DMS153 treated with DMSO at 0.1 percent for 48 hours (cell line): ENCODE measurements at regions not wholly inside any gene's neighbourhood (a gene's known extent, or its start where the extent isn't known, plus 50 kb on each side); places are given as distances from the start of the nearest gene placed in this dataset.
"Not testable (repeated sequence)": the region's sequence is repeated elsewhere in the genome, so short reads cannot be mapped to it uniquely, and the experiment has no call there.

Source experiments
- DNase-seq: peaks from one replicate; lab custom pipeline; 2025; ENCODE audit not compliant: unreplicated experiment; lab: John Stamatoyannopoulos, UW

DNA sequence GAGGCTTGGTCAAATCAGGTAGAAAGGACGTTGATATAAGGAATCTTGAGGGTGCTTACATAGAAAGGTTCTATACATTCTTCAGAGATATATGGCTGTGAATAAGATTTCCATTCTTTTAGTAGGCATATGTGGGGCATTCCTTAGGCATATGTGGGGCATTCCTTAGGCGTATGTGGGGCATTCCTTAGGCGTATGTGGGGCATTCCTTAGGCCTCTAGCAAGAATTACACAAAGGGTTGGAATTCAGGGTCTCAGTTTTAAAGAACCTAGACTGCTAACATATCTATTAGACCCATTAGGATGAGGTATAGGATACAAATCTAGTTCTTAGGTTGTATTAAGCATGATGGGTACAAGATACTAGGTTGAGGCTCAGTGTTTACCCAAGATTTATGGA is 607.8 kb downstream of the SI start:
- no peak for DNase-seq

DNA sequence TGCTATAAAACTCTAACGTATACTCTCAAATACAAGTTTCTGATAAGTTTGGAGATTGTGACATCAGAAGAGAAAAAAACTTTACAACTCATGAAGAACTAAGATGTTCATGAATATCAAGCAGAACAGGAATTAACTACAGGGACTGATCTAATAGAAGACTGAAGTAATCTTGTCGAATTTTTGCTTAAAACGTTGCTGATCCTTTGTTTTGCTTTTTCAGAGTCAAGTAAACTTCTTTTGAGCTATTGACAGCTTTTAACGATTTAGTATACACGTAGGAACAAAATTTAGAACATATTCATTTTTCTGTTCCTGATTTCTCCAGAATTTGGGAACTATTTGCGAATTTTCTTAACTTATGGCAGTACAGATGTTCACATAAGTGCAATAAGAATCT is 610.2 kb downstream of the SI start:
- DNase-seq: no peak

DNA sequence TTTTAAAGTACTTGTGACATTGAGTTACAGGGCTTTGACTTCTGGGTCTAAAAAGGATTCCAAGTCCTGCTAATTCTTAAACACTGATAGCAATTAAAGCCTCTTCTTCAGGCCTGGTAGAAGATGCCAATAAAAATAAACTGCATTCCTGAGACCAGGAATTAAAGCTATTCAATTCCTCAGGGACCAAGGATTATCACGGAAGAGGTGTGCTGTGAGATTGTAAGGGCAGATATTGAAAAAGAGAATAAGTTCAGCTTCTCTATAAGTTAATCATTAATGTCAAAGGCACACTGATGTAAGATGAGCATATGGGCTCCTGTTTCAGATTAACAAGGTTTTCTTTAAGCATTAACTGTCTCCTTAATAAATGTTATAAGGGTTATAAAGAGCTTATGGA is 611.3 kb downstream of the SI start:
- no peak for DNase-seq

DNA sequence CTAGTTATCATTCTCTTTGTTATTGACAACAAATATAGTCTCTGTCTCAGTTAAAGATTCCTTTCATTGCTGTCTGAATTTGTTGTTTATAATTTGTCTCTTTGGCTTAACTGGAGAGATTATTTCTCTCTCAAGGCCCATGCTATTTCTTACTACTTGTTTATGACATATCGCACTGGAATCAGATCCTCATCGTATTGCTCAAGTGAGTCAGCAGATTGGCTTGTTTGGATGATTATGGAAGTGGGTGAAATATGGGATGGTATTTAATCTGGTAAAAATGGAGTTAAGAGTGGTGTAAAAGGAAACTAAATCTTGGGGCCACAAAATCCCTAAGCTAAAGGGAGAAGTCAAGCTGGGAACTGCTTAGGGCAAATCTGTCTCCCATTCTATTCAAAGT is 613.1 kb downstream of the SI start:
- DNase-seq: no peak

DNA sequence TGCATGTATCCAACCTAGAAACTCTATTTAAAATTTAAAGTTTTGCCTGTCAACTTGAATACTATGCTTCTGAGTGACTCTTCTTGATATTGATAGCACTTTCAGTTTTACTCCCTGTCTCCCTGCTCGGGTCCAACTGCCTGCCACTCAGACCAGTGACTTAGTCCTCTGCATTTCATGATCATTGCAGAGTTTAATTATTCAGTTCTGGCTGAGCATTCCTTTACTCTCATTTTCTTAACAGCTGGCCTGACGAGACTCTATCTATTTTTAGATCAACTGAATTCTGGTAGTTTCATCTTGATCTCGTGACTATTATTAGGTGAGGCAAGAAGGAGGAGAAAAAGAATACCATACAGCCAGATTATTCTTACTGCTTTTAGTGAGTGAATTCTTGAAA is 617.4 kb downstream of the SI start:
- DNase-seq: no peak

DNA sequence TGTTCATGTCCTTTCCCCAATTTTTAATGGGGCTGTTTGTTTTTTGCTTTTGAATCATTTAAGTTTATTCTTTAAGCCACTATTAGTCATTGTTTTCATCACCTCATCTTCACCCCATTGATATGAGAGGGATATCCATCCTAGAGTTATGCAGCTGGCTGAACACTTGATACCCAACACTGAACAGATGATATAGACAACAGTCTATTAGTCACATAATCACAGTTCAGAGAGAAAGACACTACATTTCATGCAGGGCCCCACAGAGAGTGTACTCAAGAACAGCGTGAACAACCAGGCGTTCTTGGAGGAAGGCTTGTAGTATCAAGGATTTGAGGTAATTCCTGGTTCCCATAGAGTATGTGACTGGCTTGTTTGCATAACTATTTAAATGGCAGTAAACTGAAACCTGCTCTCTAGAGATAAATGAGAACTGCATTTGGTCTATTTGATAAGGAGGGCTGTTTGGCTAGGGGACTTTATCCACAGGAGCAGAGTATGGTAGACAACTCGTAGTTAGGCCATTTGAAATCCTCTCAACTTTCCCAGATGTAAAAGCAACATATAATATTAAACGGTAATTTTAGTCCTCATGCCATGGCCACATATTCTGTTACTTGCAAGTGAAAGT is 618.7 kb downstream of the SI start:
- no peak for DNase-seq

DNA sequence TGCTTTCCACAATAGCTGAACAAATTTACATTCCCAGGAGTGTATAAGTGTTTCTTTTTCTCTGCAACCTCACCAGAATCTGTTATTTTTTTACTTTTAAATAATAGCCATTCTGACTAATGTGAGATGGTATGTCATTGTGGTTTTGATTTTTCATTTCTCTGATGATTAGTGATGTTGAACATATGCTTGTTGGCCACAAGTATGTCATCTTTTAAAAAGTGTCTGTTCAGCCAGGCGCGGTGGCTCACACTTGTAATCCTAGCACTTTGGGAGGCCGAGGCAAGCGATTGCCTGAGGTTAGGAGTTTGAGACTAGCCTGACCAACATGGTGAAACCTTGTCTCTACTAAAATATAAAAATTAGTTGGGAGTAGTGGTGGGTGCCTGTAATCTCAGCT is 619.3 kb downstream of the SI start:
- no peak for DNase-seq

DNA sequence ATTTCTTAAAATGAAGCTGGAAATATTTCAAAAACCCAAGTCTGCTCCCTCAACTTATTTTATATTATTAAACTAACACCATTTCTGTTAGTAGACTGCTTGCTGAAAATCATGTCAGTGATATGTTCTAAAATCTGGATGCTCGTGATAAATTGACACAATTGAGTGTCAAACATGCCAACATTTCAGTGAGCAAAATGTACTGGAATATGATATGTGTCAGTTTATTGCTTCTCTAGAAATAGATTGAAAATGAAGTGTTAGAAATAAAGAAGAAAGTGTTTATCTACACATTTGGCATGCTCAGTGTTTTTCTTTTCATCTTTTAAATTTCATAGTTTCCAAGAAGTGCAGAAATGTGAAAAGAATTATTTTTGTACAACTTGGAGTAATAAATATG is 624.6 kb downstream of the SI start:
- DNase-seq: no peak

DNA sequence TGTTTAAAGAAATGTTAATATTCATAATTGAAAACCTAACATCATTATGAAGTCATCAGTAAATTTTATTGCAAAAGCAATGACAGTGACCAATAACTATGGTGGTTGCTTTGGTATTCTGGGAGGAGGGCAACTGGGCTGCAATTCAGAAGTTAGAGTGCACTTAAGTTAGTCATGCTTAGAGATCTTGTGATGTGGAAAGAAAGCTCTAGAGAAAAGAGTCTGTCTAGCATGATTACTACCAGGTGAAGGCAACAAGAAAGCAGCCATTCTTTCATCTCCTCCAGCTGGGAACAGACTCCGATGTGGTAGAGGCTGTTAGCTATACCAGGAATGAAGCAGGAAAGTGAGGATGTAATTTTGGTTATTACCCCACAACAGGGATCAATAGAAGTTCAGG is 625.6 kb downstream of the SI start:
- DNase-seq: no peak

DNA sequence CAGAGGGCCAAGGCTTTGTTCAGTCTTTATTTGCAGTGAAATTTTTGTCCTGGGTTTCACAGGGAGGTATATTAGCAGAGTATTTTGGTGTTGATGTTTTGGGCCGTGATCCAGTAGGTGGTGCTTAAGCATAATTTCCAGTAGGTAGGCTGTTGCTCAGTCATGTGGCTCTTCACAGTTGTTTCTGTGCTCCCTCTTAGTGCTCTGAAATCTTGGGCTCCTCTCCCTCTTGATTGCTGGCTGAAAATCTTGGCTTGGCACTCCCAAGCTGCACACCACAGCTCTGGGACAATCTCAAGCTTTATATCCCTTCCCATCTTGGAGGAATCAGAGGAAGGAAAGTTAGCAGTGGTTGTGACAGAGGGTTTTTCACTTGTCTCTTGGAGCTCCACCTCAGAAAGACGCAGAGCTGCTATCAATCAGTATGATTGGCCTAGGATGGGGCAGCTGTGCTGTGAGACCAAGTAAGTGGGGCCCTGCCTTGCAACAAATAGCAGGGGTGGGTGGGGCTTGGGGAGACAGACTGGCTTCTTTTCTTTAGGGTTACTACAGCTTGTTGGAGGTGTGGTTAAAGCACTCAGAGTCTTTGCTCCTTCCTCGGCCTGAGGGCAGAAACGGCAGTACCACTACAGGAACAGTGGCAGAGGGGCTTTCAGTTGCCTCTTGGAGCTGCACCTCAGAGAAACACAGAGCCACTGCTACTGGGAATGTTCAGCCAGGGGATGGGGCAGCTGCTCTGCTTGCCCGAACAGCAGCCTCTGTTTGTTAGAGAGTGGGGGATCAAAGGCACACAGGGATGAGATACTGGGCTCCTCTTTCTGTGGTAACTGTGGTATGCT is 627.0 kb downstream of the SI start:
- no peak for DNase-seq

DNA sequence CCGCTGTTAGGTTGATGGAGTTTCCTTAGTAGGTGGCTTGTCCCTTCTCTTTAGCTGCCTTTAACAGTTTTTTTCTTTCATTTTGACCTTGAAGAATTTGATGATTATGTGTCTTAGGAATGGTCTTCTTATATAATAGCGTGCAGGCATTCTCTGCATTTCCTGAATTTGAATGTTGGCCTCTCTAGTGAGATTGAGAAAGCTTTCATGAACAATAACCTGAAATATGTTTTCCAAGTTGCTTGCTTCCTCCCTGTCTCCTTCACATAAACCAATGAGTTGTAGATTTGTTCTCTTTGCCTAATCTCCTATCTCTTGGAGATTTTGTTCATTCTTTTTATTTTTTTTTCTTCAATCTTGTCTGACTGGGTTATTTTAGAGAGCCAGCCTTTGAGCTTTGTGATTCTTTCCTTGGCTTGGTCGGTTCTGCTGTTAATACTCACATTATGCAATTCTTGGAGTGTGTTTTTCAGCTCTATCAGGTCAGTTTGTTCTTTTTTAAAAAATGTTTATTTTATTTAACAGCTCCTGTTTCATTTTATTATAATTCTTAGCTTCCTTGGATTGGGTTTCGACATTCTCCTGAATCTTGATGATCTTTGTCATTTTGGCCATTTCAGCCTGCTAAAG is 627.9 kb downstream of the SI start:
- no peak for DNase-seq

DNA sequence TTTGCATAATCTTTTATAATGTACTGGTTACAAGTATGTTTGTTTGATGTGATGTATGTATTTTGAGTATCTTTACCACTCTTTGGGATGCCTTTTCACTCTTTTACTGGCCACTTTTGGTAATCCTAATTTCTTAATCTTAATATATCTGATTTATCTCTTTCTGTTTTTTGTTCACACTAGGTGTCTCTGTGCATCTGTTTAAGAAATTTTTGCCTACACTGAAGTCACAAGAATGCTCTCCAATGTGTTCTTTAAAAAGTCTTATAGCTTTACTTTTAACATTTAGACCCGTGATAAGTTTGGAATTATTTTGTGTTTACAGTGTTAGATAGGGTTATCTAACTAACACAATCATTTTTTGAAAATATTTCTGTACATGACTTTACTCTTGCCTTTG is 659.1 kb downstream of the SI start:
- DNase-seq: peak; percentile 17

DNA sequence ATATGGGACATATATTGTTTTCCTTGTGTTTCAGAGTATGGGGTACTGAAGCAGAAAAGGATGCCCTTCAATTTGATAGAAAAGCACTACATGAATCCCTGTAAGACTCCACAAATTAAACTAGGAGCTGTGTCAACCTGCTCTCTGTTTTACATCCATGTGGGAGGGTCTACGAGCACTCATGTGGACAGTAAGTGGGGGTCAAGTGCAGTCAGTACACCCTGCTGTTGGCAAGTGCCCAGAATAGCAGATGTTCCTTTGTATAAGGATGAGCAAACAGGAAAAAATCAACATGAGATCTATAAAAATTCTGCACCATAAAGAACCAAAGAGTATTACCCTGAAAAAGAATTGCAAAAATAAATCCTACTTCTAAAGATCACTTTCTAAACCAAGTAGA is 659.9 kb downstream of the SI start:
- peak; percentile 98 for DNase-seq

DNA sequence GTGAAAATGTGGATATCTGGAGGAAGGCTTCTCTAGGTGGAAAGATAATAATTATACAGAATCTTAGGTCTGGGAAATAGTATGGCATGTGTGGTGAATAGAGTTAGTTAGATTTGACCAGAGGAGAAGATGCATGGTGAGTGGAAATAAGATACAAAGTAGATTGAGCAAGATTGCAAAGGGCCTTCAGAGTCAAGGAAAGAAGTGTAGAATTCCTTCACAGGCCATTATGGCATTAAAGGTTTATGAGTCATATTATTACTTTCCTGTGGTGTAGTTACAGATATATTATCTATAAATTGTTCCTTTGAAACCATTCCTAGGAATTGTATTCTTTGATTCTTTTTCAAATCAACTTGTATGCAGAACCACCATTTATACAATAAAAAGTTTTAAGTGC is 660.3 kb downstream of the SI start:
- no peak for DNase-seq

DNA sequence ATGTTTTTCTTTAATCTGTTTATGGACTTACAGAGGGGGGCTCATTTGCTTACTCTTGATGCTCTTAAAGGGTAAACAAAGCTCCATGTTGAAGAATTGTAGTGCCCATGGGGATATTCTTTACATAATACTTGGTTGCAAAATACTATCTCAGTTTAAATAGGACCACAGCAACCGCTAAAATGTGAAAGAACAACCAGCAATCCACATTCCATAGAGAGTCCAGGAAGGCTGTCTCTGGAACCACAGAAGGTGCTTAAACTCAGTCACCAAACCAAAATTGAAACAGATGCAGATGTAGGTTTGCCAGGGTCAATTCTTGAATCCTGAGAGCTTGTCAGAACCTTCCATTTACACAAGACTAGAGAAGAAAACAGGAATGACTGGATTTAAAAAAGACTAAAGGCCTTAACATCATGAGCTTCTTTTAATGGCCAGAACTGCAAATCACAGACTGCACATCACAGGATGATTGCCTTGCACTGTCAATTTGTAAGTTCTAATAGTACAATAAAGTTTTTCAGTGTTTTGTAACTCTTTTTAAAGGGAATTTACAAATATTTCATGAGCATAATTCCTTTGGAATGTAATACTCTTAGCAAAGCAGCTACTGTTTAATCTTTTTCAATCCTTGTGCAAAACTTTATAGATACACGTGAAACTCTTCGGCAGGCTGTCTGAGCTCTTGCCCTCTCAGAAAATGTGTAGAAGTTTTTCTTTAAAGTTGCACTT is 661.6 kb downstream of the SI start:
- no peak for DNase-seq

DNA sequence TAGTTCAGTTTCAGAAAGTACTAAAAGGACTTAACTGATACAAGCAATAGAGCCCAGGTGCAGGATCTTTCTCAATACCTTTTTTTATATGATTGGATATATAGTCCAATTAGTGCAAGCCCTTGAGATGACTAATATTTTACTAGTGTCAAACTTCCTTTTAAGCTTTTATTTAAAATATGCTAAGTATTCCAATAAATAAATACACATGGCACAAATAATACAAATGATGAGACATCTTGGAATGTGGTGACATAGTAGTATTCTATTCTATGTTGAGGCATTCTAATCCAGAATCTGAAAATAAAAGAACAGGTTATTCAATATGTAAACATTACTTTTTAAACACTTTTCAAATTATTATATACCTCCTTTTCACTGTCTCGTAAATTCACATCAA is 670.0 kb downstream of the SI start:
- DNase-seq: no peak

DNA sequence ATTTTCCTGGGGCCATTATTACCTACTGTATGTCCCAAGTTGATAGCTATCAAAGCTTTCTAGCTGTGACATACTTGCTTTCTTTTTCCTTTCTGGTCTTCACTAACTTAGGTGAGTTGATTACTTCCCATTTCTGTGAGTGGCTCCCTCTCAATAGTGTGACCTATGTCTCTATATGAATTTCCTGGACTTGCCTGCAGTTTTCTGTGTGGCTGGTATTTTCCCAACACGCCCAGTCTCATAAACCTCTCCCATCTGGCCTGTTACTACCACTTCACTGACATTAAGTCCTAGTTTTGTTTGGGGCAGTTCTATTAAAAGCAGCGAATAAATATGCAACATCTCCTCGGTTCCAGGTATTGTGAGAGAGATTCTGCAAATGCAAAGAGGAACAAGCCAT is 671.2 kb downstream of the SI start:
- DNase-seq: no peak

DNA sequence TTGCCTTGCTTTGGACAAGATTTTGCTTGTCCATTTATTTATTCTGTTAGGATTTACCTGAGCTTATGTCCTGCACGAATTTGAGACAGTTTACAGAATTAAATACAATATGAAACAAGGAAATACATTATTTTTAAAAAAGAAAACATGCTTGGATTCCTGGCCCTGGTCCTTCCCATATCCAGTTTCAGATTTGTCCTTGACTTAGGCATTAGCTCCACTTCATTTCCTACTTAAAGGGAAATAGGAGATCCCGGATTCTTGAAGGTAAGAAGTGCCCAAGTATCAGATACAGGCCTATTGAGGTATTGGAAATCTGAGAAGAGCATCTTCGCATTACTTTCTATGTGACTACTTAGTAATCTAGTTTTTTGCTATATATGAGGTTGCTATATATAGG is 672.0 kb downstream of the SI start:
- no peak for DNase-seq

DNA sequence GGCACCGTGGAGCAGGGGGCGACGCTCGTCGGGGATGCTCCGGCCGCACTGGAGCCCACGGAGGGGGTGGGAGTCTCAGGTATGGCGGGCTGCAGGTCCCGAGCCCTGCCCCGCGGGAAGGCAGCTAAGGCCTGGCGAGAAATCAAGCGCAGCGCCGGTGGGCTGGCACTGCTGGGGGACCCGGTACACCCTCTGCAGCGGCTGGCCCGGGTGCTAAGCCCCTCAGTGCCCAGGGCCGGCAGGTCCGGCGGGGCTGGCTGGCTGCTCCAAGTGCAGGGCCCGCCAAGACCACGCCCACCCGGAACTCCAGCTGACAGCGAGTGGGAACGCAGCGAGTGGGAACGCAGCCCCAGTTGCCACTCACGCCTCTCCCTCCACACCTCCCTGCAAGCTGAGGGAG is 676.4 kb downstream of the SI start:
- DNase-seq: no peak

DNA sequence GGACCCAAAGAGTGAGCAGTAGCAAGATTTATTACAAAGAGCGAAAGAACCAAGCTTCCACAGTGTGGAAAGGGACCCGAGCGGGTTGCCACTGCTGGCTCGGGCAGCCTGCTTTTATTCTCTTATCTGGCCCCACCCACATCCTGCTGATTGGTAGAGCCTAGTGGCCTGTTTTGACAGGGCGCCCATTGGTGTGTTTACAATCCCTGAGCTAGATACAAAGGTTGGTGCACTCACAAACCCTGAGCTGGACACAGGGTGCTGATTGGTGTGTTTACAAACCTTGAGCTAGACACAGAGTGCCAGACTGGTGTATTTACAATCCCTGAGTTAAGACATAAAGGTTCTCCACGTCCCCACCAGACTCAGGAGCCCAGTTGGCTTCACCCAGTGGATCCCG is 676.9 kb downstream of the SI start:
- DNase-seq: not testable (repeated sequence)

DNA sequence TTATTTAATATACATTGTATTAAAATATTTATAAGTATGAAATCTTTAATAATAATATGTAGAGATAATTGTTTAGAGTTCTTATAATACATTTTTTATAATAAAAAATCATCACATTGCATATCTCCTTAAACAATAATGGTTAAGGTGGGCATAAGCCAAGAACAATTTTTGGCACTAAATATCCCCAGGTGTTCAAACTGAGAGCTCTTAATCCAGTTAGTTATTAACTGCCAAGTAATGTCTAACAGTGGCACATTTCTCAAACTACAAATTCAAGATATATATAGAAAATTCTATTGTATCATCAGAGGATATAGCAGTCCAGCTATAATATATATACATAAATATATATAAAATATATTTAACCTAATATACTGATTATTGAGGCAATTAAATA is 680.8 kb downstream of the SI start:
- DNase-seq: no peak

DNA sequence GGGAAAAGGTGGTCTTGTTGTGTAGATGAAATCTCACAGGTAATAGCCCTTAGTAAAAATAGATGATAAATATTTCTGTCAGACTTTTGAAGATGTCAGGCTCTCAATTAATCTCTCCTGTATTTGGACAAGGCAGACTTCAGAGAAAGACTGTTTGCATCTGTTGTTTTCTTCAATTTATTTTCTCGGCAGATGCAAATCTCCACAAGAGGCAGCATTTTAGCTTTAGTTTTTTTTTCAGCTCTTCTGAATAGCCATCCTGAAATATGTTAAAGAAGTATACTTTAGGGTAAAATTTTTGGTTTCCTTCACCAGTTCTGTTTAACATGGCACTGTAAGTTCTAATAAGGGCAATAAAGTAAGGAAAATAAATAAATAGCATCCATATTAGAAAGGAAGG is 685.1 kb downstream of the SI start:
- DNase-seq: no peak
